Medulla oblongata (tissue), 1 donor: ENCODE measurements at regions not wholly inside any gene's neighbourhood (a gene's known extent, or its start where the extent isn't known, plus 50 kb on each side); places are given as distances from the start of the nearest gene placed in this dataset.
A peak's percentile ranks its signal among the peaks of the same experiment; 100 is the strongest.
"Not testable (repeated sequence)": the region's sequence is repeated elsewhere in the genome, so short reads cannot be mapped to it uniquely, and the experiment has no call there.

Experiments
- DNase-seq: peaks from one replicate; pipeline ENCODE4 v3.0.0-alpha.2; 2015; ENCODE audit errors: extremely low spot score

- DNase-seq = no peak
Observed at GRCh38 chr10:37067576-37067975, 57.8 kb upstream of the ANKRD30A start.

DNA sequence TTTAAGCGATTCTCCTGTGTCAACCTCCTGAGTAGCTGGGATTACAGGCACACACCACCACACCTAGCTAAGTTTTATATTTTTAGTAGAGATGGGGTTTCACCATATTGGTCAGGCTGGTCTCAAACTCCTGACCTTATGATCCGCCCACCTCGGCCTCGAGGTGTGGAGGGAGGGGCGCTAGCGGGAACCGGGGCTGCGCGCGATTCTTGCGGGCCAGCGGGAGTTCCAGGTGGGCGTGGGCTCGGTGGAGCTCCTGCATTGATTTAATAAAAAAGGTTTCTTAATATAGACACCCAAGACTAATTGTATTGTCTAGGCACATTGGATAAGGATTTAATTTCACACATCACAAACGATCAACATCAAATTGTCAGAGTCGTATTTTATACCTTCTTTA lies 63.1 kb upstream of the ANKRD30A start:
- not testable (repeated sequence) for DNase-seq

GRCh38 chr10:37057261-37057660 lies 68.1 kb upstream of the ANKRD30A start:
- DNase-seq = no peak

DNA sequence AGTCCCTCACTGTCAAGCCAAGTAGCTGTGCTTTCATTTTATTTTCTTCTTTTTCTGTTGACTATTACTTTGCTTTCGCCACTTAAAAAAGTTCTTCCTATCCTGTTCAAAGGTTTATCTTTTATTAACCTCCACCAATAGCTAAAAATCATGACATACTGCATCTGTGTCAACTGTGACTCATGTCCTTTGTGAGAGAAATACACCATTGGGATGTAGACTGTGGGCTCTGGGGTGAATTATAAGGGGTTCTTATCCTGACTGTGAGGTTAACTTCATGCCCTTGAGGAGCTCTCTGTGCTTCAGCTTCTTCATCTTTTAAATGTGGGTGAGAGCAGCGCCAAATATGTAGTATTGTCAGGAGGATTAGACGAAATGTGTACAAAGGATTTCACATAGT lies 71.9 kb upstream of the ANKRD30A start:
- no peak for DNase-seq

DNA sequence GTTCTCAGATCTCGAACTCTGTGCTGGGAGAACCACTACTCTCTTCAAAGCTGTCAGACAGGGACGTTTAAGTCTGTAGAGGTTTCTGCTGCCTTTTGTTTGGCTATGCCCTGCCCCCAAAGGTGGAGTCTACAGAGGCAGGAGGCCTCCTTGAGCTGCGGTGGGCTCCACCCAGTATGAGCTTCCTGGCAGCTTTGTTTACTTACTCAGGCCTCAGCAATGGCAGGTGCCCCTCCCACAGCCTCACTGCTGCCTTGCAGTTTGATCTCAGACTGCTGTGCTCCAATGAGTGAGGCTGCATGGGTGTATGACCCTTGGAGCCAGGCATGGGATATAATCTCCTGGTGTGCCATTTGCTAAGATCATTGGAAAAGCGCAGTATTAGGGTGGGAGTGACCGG lies 75.4 kb upstream of the ANKRD30A start:
- DNase-seq = not testable (repeated sequence)

- DNase-seq = not testable (repeated sequence)
Observed at GRCh38 chr10:37044319-37044718, 81.1 kb upstream of the ANKRD30A start.

GRCh38 chr10:37035853-37036252 lies 89.5 kb upstream of the ANKRD30A start:
- no peak for DNase-seq

- DNase-seq = no peak
Observed at GRCh38 chr10:37015498-37015897, 109.9 kb upstream of the ANKRD30A start.

DNA sequence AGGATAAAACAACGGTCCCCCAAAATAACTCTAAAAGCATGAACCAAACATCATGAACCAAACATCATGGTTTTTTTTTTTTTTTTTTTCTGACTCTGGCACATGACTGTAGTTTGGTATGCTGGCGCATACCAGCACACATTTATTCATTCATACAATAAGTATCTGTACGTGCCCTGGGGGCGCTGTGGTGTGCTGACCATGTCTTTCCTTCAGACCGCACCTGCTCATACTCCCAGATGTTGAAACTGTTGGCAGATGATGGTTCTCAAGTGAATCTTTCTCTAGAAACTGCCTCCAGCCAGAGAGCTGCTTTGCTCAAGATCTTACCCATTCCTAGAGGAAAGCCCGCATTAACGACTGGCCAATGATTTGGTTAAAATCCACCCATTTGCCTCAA lies 114.7 kb upstream of the ANKRD30A start:
- no peak for DNase-seq

GRCh38 chr10:37008276-37008675 lies 117.1 kb upstream of the ANKRD30A start:
- not testable (repeated sequence) for DNase-seq

DNA sequence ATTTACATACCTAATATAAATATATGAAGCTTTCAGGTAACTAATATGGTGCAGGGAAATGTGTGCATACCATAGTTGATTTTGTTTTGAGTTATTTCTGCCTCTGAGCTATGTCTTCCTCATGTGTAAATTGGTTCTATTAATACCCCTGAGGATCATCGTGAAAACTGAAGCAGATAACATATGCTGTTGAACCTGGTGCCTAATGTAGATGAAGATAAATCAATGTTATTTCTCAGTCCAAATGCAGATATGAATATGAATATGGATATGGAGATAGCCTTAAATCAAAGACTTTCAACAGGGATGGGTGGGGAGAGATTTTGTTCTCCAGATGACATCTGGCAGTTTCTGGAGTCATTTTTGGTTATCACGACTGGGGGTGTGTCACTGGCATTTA lies 122.3 kb upstream of the ANKRD30A start:
- no peak for DNase-seq

DNA sequence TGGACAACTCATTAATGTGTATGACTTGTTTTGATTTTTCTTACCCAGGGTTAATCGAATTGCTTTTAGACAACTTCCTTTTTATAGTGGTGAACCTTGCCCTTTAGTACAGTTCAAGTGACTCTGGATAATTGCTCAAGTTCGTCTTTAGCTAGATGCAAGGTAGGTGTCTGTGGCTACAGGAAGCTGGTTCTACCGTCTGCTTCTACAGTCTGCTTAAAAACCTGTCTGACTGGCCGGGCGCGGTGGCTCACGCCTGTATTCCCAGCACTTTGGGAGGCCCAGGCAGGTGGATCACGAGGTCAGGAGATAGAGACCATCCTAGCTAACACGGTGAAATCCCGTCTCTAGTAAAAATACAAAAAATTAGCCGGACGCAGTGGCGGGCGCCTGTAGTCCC lies 129.6 kb upstream of the ANKRD30A start:
- not testable (repeated sequence) for DNase-seq

DNA sequence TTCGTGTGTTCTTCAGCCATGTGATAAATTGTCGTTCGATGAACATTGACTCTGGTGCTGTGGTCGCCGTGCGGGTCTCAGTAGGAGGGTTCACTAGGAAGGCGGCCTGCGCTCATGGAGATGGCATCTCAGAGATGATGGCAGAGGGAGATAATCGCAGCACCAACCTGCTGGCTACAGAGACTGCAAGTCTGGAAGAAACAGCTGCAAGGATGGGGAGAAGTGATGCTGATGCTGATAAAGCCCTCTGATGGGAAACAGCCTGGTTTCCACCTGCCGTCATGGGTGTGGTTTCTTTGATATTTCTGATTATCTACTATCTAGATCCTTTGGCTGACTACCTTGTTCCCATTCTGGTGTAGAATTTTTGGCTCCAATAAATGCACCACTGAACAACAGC lies 130.5 kb upstream of the ANKRD30A start:
- no peak for DNase-seq

- DNase-seq = no peak
Observed at GRCh38 chr10:36989233-36989632, 136.2 kb upstream of the ANKRD30A start.

DNA sequence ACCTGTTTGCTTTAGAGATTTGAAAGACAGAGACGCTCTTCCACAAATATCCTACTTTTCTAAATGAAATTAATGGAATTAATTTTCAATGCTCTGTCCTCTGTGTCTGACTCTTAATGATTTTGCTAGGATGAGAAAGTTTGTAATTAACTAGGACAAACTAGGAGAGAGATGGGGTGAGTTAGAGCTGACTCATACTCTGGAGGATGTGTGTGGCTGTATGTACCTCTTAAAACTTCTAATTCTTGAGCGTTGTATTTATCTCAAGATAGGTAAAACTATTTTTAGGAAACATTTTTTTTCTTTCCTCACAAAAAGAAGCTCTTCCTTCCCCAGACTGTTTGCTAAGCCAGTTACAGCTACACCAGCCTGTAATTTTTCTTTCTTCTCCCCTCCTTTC lies 178.8 kb upstream of the ANKRD30A start:
- no peak for DNase-seq

DNA sequence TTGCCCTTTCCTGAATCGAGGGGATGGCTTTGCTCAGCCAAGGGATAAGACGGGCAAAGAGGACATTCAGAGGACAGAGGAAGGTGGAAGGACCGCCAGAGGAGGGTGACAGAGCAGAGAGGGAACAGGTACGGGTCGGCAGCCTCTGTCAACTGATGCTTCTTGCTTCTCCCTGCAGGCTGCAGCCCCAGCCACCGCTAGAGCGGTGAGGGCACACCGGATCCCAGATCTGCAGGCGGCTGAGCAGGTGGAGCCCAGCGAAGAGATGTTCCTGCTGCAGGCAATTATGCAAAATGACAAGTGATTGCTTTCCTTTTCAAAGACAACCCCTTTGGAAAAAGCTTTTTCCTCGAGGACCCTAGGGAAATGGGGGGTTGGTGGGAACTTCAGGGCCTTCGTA lies 181.9 kb upstream of the ANKRD30A start:
- DNase-seq = no peak

- DNase-seq = no peak
Observed at GRCh38 chr10:36942616-36943015, 182.8 kb upstream of the ANKRD30A start.

DNA sequence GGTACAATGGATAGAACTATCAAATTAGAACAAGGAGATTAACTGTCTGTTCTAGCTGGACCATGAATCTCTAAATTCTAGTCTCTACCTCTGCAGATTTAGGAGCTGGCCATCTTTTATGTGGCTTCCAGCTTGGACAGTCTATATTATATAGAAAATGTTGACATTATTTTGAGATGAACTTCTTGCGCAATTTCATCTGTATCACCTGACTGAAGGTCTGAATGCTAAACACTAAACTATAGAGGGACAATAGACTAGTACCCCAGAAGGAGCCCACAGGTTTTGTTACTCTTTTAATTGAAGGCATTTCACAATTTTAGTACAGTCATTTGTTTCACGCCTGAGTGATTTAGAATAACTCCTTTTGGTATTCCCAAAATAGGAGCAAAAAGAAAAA lies 222.4 kb upstream of the ANKRD30A start:
- no peak for DNase-seq

- DNase-seq = no peak
Observed at GRCh38 chr10:36899652-36900051, 225.7 kb upstream of the ANKRD30A start.

DNA sequence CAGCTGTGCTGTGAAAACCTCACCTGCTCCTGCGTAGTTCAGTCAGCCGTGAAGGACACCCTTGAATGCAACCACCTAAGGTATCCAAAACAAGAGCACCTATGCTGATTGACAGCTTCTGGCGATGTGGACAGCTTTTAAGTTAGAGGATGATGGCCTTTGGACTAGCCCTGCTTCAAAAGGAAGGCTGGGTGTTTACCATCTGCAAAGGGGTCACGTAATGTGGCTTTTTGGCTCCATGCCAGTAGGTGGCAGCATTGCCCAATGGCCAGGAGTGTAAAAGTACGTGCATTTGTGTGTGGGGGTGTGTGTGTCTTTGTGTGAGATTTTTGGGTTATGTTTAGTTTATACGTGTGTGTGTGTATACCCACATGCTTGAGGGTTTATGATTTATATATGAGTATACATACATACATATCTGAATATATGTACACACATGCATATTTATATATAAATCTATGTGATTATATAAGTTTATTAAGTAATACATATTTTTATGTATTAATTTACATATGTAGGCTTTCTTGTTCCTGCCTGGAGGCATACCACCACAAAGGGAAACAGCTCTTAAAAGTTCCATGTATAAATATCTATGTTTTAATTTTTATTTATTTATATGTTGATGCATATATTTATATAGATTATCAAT lies 236.3 kb upstream of the ANKRD30A start:
- peak; percentile 15 for DNase-seq

DNA sequence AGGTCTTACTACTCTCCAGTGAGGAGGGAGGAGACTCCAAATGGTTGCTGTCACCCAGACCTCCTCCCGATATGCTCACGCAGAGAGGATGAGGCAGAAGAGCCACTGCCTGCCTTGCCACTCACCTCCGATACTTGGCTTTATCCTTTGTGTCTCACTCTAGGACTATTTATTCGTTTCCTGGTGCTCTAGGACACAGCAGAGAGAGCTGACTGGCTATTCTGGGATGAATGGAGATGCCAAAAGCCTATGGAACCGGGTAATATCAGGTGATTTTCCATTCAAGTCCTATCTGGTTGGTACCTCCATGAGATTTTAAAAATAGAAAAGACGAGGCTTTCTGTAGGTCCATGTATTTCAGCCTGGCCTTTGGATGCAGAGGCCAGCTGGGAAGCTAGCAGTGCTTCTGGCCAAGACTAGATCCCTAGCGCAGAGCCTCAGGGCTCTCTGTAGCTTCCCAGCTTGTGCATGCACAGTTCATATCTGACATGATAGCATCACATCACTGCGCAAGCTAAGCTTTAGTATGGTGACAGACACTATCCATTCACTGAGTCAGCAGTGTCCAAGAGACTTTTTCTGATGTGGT lies 239.0 kb upstream of the ANKRD30A start:
- DNase-seq = no peak

- DNase-seq = no peak
Observed at GRCh38 chr10:36885746-36886145, 239.7 kb upstream of the ANKRD30A start.

DNA sequence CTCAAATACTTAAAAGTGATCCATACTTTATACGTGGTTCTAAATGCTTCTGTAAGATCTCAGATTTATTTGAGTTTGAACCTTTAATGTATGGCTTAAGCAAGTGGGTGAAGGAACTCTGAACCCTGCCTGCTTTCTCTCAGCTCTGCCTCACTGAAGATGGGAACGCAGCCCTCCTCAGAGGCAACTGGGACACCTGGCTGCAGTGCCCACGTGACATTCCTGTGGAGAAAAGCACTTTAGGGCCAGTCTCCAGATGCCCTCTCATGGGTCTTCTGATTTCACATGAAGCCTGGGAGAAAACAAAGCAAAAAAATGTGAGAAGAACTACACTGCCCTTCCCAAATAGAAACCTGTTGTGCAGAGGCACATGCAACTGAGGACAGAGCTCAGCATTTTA lies 242.6 kb upstream of the ANKRD30A start:
- DNase-seq = no peak

- DNase-seq = peak; percentile 22
Observed at GRCh38 chr10:36880898-36881297, 244.5 kb upstream of the ANKRD30A start.
